ENCODE measurements at regions not wholly inside any gene's neighbourhood (a gene's known extent, or its start where the extent isn't known, plus 50 kb on each side); places are given as distances from the start of the nearest gene placed in this dataset.

GRCh38 chr16:77064037-77064436 is 127.0 kb upstream of the MON1B start:
- ATAC-seq = no peak

GRCh38 chr16:77066896-77067496 is 124.0 kb upstream of the MON1B start:
- no peak for ATAC-seq
- TF ChIP-seq ISL1 (CRISPR knock-in tag; IDR thresholded peaks at IDR 0.05) = no peak
- TF ChIP-seq PATZ1 (CRISPR knock-in tag; IDR thresholded peaks at IDR 0.05; ENCODE audit: borderline replicate concordance) = no peak
- TF ChIP-seq OSR1 (CRISPR knock-in tag; IDR thresholded peaks at IDR 0.05) = no peak
- TF ChIP-seq ZFP3 (CRISPR knock-in tag; IDR thresholded peaks at IDR 0.05) = no peak
- no peak for TF ChIP-seq ZNF565 (CRISPR knock-in tag; conservative IDR thresholded peaks at IDR 0.05; ENCODE audit: low read depth)
- no peak for TF ChIP-seq TOX (CRISPR knock-in tag; IDR thresholded peaks at IDR 0.05; ENCODE audit: borderline replicate concordance)
- no peak for TF ChIP-seq TCF4 (CRISPR knock-in tag; IDR thresholded peaks at IDR 0.05; ENCODE audit: borderline replicate concordance)
- no peak for TF ChIP-seq CSRNP3 (CRISPR knock-in tag; IDR thresholded peaks at IDR 0.05)

More at GRCh38 chr16:77064037-77064436, 127.0 kb upstream of the MON1B start:
- no peak for TF ChIP-seq SNAI2 (CRISPR knock-in tag; IDR thresholded peaks at IDR 0.05)
- no peak for TF ChIP-seq ISL1 (CRISPR knock-in tag; IDR thresholded peaks at IDR 0.05)
- TF ChIP-seq TCF4 (CRISPR knock-in tag; IDR thresholded peaks at IDR 0.05; ENCODE audit: borderline replicate concordance) = no peak
- no peak for TF ChIP-seq OSR1 (CRISPR knock-in tag; IDR thresholded peaks at IDR 0.05)
- TF ChIP-seq, protein P1, sequence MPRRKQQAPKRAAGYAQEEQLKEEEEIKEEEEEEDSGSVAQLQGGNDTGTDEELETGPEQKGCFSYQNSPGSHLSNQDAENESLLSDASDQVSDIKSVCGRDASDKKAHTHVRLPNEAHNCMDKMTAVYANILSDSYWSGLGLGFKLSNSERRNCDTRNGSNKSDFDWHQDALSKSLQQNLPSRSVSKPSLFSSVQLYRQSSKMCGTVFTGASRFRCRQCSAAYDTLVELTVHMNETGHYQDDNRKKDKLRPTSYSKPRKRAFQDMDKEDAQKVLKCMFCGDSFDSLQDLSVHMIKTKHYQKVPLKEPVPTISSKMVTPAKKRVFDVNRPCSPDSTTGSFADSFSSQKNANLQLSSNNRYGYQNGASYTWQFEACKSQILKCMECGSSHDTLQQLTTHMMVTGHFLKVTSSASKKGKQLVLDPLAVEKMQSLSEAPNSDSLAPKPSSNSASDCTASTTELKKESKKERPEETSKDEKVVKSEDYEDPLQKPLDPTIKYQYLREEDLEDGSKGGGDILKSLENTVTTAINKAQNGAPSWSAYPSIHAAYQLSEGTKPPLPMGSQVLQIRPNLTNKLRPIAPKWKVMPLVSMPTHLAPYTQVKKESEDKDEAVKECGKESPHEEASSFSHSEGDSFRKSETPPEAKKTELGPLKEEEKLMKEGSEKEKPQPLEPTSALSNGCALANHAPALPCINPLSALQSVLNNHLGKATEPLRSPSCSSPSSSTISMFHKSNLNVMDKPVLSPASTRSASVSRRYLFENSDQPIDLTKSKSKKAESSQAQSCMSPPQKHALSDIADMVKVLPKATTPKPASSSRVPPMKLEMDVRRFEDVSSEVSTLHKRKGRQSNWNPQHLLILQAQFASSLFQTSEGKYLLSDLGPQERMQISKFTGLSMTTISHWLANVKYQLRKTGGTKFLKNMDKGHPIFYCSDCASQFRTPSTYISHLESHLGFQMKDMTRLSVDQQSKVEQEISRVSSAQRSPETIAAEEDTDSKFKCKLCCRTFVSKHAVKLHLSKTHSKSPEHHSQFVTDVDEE (CRISPR knock-in tag; IDR thresholded peaks at IDR 0.05) = no peak
- no peak for TF ChIP-seq ARNTL (CRISPR knock-in tag; IDR thresholded peaks at IDR 0.05; ENCODE audit: borderline replicate concordance, low read depth)
- no peak for TF ChIP-seq ZNF8 (CRISPR knock-in tag; IDR thresholded peaks at IDR 0.05)
- no peak for TF ChIP-seq ZFP30 (CRISPR knock-in tag; IDR thresholded peaks at IDR 0.05)

DNA sequence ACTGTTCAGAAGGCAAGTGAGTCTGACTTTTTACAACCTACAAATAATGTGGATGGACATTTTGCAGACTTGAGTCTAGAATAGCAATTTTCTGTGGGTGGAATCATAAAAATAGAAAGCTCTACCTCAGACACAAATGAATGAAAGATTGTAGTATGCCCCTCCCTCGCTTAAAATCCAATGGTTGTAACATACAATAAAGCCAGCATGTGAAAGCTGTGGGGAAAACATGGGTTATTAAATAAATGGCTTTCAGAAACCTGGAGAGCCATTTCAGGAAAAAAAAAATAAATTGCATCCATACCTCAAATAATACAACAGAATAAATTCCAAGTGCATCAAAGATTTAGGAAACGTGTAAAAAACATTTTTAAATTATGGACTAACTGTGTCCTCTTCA is 123.1 kb upstream of the MON1B start:
- ATAC-seq = no peak
- TF ChIP-seq TOX (CRISPR knock-in tag; IDR thresholded peaks at IDR 0.05; ENCODE audit: borderline replicate concordance) (no peak), RARB (CRISPR knock-in tag; IDR thresholded peaks at IDR 0.05) (no peak), ZNF8 (CRISPR knock-in tag; IDR thresholded peaks at IDR 0.05) (no peak), ZFP3 (CRISPR knock-in tag; IDR thresholded peaks at IDR 0.05) (no peak), BACH2 (CRISPR knock-in tag; IDR thresholded peaks at IDR 0.05; ENCODE audit: borderline replicate concordance) (no peak), OSR1 (CRISPR knock-in tag; IDR thresholded peaks at IDR 0.05) (no peak), ZC3H10 (CRISPR knock-in tag; IDR thresholded peaks at IDR 0.05) (no peak), CSDC2 (CRISPR knock-in tag; IDR thresholded peaks at IDR 0.05) (no peak), ESRRG (CRISPR knock-in tag; IDR thresholded peaks at IDR 0.05) (no peak), ZFP30 (CRISPR knock-in tag; IDR thresholded peaks at IDR 0.05) (no peak), ISL1 (CRISPR knock-in tag; IDR thresholded peaks at IDR 0.05) (no peak), ZNF70 (CRISPR knock-in tag; IDR thresholded peaks at IDR 0.05) (no peak), ARNTL (CRISPR knock-in tag; IDR thresholded peaks at IDR 0.05; ENCODE audit: borderline replicate concordance, low read depth) (no peak), ZNF565 (CRISPR knock-in tag; conservative IDR thresholded peaks at IDR 0.05; ENCODE audit: low read depth) (no peak), POU6F1 (CRISPR knock-in tag; IDR thresholded peaks at IDR 0.05; ENCODE audit: borderline replicate concordance, low read depth) (no peak), CSRNP3 (CRISPR knock-in tag; IDR thresholded peaks at IDR 0.05) (no peak)
- TF ChIP-seq, protein P1 (CRISPR knock-in tag; IDR thresholded peaks at IDR 0.05) = no peak

Data from SK-N-SH treated with all-trans-retinoic acid at 6 μM for 48 hours (cell line).